ENCODE measurements at regions not wholly inside any gene's neighbourhood (a gene's known extent, or its start where the extent isn't known, plus 50 kb on each side); places are given as distances from the start of the nearest gene placed in this dataset.

DNA sequence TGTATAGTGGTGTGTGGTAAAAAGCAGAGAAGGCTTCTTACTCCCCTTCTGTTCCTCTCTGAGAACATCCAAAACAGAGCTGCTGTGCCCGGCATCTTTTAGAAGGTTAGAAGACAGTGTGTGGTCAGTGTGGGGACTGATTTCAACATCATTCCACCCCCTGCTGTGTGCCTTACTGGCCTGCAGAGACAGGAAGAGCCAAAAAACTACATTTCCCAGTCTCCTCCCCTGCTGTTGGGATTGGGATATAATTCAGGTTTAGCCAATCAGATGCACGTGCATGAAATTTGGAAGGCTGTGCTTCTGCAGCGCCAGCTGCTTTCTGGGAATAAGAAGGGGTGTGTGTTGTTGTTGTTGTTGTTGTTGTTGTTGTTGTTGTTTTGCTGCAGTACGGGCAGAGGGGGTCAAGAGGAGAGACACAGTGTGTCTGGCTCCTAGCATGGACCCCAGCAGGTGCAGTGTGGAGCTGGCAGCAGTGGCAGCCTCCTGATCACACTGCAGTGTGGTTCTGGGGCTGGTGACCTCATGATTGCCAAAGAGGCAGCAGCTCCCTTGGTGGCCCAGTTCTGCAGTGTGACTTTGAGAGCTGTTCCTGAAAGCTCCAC lies 74.7 kb downstream of the MRPL14 start:
- peak overlapping the region in 1 of 2 donors; percentile 18 for H3K9ac ChIP-seq (ENCODE audit: insufficient read depth in 1 of 2, low read length in 2 of 2)
- WGBS, 2 donors: 61 to 65% methylated on average over 4 of the region's 4 CpGs
- no peaks in the 10 kb centered on the region for H3K27me3 ChIP-seq (ENCODE audit: control insufficient read depth in 3 of 3, insufficient read depth in 3 of 3, low read length in 2 of 3)
- H3K36me3 ChIP-seq (ENCODE audit: control insufficient read depth in 4 of 4, insufficient read depth in 4 of 4, low read length in 4 of 4): no peaks in the 10 kb centered on the region
- H3K4me3 ChIP-seq: no peak overlapping the region
- no peak overlapping the region for H3K27ac ChIP-seq (ENCODE audit: low read depth in 1 of 2, low read length in 1 of 2)
- DNase-seq (peak; percentile 55 to 85 (median 82)), ATAC-seq (ENCODE audit: insufficient read depth, low FRiP score) (no peak)
- H3K9me3 ChIP-seq (ENCODE audit: control insufficient read depth in 4 of 4, insufficient read depth in 3 of 4, low read length in 3 of 4): no peaks in the 10 kb centered on the region
- H3K4me1 ChIP-seq (ENCODE audit: control insufficient read depth in 5 of 5, insufficient read depth in 5 of 5, low read length in 5 of 5): peaks cover 5 to 51% (median 13%) of the 10 kb centered on the region in 5 donors
- TF ChIP-seq, protein P1, sequence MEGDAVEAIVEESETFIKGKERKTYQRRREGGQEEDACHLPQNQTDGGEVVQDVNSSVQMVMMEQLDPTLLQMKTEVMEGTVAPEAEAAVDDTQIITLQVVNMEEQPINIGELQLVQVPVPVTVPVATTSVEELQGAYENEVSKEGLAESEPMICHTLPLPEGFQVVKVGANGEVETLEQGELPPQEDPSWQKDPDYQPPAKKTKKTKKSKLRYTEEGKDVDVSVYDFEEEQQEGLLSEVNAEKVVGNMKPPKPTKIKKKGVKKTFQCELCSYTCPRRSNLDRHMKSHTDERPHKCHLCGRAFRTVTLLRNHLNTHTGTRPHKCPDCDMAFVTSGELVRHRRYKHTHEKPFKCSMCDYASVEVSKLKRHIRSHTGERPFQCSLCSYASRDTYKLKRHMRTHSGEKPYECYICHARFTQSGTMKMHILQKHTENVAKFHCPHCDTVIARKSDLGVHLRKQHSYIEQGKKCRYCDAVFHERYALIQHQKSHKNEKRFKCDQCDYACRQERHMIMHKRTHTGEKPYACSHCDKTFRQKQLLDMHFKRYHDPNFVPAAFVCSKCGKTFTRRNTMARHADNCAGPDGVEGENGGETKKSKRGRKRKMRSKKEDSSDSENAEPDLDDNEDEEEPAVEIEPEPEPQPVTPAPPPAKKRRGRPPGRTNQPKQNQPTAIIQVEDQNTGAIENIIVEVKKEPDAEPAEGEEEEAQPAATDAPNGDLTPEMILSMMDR (IDR thresholded peaks at IDR 0.05; ENCODE audit: control extremely low read depth, extremely low read depth): no peak

DNA sequence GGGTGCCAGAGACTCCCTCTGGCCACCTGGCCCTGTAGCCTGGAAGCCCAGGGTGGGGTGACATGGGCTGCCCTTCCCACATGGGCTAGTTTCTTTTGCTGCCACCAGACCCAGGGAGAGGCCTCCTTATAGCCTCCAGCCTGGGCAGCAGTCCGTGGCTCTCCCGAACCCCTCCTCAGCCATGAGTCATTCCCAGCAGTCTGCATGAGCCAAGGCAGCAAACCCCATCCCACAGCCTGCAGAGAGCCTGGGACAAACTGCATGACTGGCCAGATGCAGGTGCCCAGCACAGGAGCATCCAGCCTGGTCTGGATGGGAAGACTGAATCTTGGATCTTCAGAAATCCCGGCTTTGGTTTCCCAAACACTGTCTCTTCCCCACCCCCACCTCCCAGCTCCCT lies 75.7 kb downstream of the MRPL14 start:
- WGBS, 2 donors: 74 to 92% methylated on average over 3 of the region's 3 CpGs
- H3K27me3 ChIP-seq (ENCODE audit: control insufficient read depth in 3 of 3, insufficient read depth in 3 of 3, low read length in 2 of 3): no peaks in the 10 kb centered on the region
- H3K9me3 ChIP-seq (ENCODE audit: control insufficient read depth in 4 of 4, insufficient read depth in 3 of 4, low read length in 3 of 4): no peaks in the 10 kb centered on the region
- H3K9ac ChIP-seq (ENCODE audit: insufficient read depth in 1 of 2, low read length in 2 of 2): no peak overlapping the region
- TF ChIP-seq, protein P1 (IDR thresholded peaks at IDR 0.05; ENCODE audit: control extremely low read depth, extremely low read depth): no peak
- H3K4me1 ChIP-seq (ENCODE audit: control insufficient read depth in 5 of 5, insufficient read depth in 5 of 5, low read length in 5 of 5): peaks cover 0 to 41% (median 8%) of the 10 kb centered on the region in 5 donors
- H3K27ac ChIP-seq (ENCODE audit: low read depth in 1 of 2, low read length in 1 of 2): no peak overlapping the region
- ATAC-seq (ENCODE audit: insufficient read depth, low FRiP score) (no peak), DNase-seq (no peak)
- H3K4me3 ChIP-seq: no peak overlapping the region
- H3K36me3 ChIP-seq (ENCODE audit: control insufficient read depth in 4 of 4, insufficient read depth in 4 of 4, low read length in 4 of 4): no peaks in the 10 kb centered on the region

DNA sequence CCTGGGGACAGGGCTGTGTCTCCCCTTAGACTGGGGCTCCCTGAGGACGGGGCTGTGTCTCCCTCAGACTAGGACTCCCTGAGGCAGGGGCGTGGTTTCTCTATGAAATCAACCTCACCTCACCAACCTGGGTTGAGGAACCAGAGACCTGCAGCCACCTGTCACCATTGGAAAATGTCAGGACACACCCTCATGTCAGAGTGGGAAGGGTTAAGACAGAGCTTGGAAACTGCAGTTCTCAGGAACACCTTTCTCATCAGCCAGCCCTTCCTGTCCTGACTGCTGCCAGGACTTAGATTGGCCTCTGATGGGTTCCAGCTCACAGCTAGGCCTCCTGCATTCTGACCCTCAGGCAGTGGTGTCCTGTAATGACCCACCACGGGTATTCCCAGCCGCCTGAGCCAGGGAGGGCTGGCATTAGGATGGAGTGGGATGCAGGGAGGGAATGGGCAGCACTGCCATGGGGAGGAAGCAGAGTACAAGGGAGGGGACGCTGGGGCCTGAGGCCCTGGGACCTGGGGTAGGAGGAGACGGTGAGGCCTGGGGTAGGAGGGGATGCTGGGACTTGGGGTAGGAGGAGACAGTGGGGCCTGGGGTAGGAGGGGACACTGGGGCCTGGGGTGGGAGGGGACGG lies 76.3 kb downstream of the MRPL14 start:
- peaks cover 0 to 37% (median 8%) of the 10 kb centered on the region in 5 donors for H3K4me1 ChIP-seq (ENCODE audit: control insufficient read depth in 5 of 5, insufficient read depth in 5 of 5, low read length in 5 of 5)
- H3K27ac ChIP-seq (ENCODE audit: low read depth in 1 of 2, low read length in 1 of 2): no peak overlapping the region
- H3K9ac ChIP-seq (ENCODE audit: insufficient read depth in 1 of 2, low read length in 2 of 2): no peak overlapping the region

More for the DNA sequence above, 76.3 kb downstream of the MRPL14 start:
- H3K4me3 ChIP-seq: no peak overlapping the region
- no peaks in the 10 kb centered on the region for H3K36me3 ChIP-seq (ENCODE audit: control insufficient read depth in 4 of 4, insufficient read depth in 4 of 4, low read length in 4 of 4)
- WGBS, 2 donors: 81 to 91% methylated on average over 6 to 7 of the region's 7 CpGs
- no peaks in the 10 kb centered on the region for H3K27me3 ChIP-seq (ENCODE audit: control insufficient read depth in 3 of 3, insufficient read depth in 3 of 3, low read length in 2 of 3)
- ATAC-seq (ENCODE audit: insufficient read depth, low FRiP score) (no peak), DNase-seq (no peak)
- H3K9me3 ChIP-seq (ENCODE audit: control insufficient read depth in 4 of 4, insufficient read depth in 3 of 4, low read length in 3 of 4): no peaks in the 10 kb centered on the region
- TF ChIP-seq, protein P1 (IDR thresholded peaks at IDR 0.05; ENCODE audit: control extremely low read depth, extremely low read depth): no peak

All from lung (tissue), 11 donors.